ENCODE measurements at regions not wholly inside any gene's neighbourhood (a gene's known extent, or its start where the extent isn't known, plus 50 kb on each side); places are given as distances from the start of the nearest gene placed in this dataset.

DNA sequence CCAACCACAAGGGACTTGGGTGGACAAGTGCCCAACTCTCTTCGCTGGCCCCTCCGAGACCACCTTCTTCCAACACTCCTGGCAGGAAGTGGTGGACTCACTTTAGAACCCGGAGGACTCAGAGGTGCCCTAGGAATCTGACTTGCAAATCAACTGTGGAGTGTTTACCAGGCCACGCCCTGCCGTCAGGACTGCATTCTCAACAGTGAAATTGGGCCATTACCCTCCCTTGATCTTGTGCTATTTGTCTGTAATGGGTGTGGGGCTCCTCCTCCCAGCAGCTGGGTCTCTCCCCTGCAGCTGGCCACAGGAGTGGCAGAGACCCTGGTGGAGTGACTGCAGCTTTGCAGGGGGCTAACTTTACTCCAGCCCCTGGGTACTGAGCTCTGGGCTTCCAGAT, 212.2 kb upstream of the RPL38 start:
- TF ChIP-seq, protein P1, sequence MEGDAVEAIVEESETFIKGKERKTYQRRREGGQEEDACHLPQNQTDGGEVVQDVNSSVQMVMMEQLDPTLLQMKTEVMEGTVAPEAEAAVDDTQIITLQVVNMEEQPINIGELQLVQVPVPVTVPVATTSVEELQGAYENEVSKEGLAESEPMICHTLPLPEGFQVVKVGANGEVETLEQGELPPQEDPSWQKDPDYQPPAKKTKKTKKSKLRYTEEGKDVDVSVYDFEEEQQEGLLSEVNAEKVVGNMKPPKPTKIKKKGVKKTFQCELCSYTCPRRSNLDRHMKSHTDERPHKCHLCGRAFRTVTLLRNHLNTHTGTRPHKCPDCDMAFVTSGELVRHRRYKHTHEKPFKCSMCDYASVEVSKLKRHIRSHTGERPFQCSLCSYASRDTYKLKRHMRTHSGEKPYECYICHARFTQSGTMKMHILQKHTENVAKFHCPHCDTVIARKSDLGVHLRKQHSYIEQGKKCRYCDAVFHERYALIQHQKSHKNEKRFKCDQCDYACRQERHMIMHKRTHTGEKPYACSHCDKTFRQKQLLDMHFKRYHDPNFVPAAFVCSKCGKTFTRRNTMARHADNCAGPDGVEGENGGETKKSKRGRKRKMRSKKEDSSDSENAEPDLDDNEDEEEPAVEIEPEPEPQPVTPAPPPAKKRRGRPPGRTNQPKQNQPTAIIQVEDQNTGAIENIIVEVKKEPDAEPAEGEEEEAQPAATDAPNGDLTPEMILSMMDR (IDR thresholded peaks at IDR 0.05): no peak
- TF ChIP-seq POLR2A (IDR thresholded peaks at IDR 0.05): no peak

Measured in body of pancreas (tissue), 4 donors.